DMS79 (cell line): ENCODE measurements at regions not wholly inside any gene's neighbourhood (a gene's known extent, or its start where the extent isn't known, plus 50 kb on each side); places are given as distances from the start of the nearest gene placed in this dataset.

Experiments
- DNase-seq: peaks from one replicate; lab custom pipeline; 2025; lab: John Stamatoyannopoulos, UW

- no peak for DNase-seq
Observed at GRCh38 chr15:39125904-39126303, 455.0 kb upstream of the THBS1 start.

- no peak for DNase-seq
Observed at GRCh38 chr15:39127151-39127790, 453.6 kb upstream of the THBS1 start.

GRCh38 chr15:39127925-39128617, 452.8 kb upstream of the THBS1 start:
- DNase-seq: no peak

GRCh38 chr15:39128746-39129145, 452.1 kb upstream of the THBS1 start:
- no peak for DNase-seq

- no peak for DNase-seq
Observed at GRCh38 chr15:39130556-39131379, 450.1 kb upstream of the THBS1 start.

GRCh38 chr15:39131609-39132008, 449.3 kb upstream of the THBS1 start:
- no peak for DNase-seq

- DNase-seq: no peak
Observed at GRCh38 chr15:39132070-39132469, 448.8 kb upstream of the THBS1 start.

GRCh38 chr15:39132954-39133600, 447.8 kb upstream of the THBS1 start:
- no peak for DNase-seq

- DNase-seq: no peak
Observed at GRCh38 chr15:39134282-39134681, 446.6 kb upstream of the THBS1 start.

GRCh38 chr15:39135989-39136388, 444.9 kb upstream of the THBS1 start:
- no peak for DNase-seq

- DNase-seq: no peak
Observed at GRCh38 chr15:39139431-39140059, 441.3 kb upstream of the THBS1 start.

GRCh38 chr15:39140060-39140604, 440.7 kb upstream of the THBS1 start:
- DNase-seq: no peak

GRCh38 chr15:39142500-39142899, 438.4 kb upstream of the THBS1 start:
- DNase-seq: no peak

GRCh38 chr15:39143479-39143878, 437.4 kb upstream of the THBS1 start:
- DNase-seq: no peak

- DNase-seq: no peak
Observed at GRCh38 chr15:39144051-39144450, 436.8 kb upstream of the THBS1 start.

GRCh38 chr15:39144613-39145499, 436.0 kb upstream of the THBS1 start:
- DNase-seq: no peak

GRCh38 chr15:39145854-39146625, 434.8 kb upstream of the THBS1 start:
- DNase-seq: no peak

GRCh38 chr15:39149636-39150150, 431.2 kb upstream of the THBS1 start:
- no peak for DNase-seq

GRCh38 chr15:39151545-39151944, 429.3 kb upstream of the THBS1 start:
- DNase-seq: no peak
